ENCODE measurements at regions not wholly inside any gene's neighbourhood (a gene's known extent, or its start where the extent isn't known, plus 50 kb on each side); places are given as distances from the start of the nearest gene placed in this dataset.
"Not testable (repeated sequence)": the region's sequence is repeated elsewhere in the genome, so short reads cannot be mapped to it uniquely, and the experiment has no call there.

DNA sequence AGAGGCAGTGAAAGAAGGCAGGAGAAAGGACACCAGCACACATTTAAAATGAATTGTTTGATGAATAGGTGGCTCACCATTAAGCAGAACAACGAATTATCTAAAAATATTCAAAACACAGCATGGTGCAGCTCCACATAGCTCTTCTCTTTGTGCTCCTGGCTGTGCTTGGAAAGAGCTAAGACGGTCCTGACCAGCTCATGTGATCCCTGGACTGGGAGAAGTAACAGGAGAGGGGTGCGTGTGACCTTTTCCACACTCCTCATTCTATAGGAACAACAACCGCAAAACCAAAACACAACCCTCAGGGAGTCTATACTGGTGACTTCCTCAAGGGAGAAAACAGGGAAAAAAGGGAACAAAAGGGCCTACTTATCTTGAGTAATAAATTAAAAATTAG, 140.5 kb downstream of the DIRAS2 start:
- no peak for TF ChIP-seq EP300 (IDR thresholded peaks at IDR 0.05; ENCODE audit: low read depth)
- TF ChIP-seq POLR2AphosphoS5 (IDR thresholded peaks at IDR 0.05): no peak
- TF ChIP-seq POLR2A (IDR thresholded peaks at IDR 0.05): no peak
- TF ChIP-seq, protein P1, sequence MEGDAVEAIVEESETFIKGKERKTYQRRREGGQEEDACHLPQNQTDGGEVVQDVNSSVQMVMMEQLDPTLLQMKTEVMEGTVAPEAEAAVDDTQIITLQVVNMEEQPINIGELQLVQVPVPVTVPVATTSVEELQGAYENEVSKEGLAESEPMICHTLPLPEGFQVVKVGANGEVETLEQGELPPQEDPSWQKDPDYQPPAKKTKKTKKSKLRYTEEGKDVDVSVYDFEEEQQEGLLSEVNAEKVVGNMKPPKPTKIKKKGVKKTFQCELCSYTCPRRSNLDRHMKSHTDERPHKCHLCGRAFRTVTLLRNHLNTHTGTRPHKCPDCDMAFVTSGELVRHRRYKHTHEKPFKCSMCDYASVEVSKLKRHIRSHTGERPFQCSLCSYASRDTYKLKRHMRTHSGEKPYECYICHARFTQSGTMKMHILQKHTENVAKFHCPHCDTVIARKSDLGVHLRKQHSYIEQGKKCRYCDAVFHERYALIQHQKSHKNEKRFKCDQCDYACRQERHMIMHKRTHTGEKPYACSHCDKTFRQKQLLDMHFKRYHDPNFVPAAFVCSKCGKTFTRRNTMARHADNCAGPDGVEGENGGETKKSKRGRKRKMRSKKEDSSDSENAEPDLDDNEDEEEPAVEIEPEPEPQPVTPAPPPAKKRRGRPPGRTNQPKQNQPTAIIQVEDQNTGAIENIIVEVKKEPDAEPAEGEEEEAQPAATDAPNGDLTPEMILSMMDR (IDR thresholded peaks at IDR 0.05): no peak
- Histone ChIP-seq H3K4me3 (no peak overlapping the region), H3K36me3 (no peaks in the 10 kb centered on the region), H3K9me3 (no peaks in the 10 kb centered on the region), H3K27me3 (no peaks in the 10 kb centered on the region), H3K4me1 (no peaks in the 10 kb centered on the region), H3K27ac (no peak overlapping the region)
- DNase-seq: no peak
- 85 to 88% methylated on average over 3 to 4 of the region's 4 CpGs for WGBS, 2 donors (ENCODE audit: low coverage in 1 of 2)
- intact Hi-C loops (cut with DNase I; ENCODE audit: low total_unique reads): no loop called here
- in situ Hi-C loops (cut with MboI; ENCODE audit: low pct_ligation_motif_present in 1 of 4, low pct_unique_long_range_greater_than_20kb in 1 of 4, low sequenced_read_pairs in 3 of 4): no loop called here

GRCh38 chr9:90504486-90504885, 138.1 kb downstream of the DIRAS2 start:
- no peaks in the 10 kb centered on the region for H3K4me1 ChIP-seq
- H3K36me3 ChIP-seq: no peaks in the 10 kb centered on the region
- in situ Hi-C loops (cut with MboI; ENCODE audit: low pct_ligation_motif_present in 1 of 4, low pct_unique_long_range_greater_than_20kb in 1 of 4, low sequenced_read_pairs in 3 of 4): no loop called here
- H3K4me3 ChIP-seq: no peak overlapping the region
- H3K27ac ChIP-seq: no peak overlapping the region
- TF ChIP-seq, protein P1 (IDR thresholded peaks at IDR 0.05): no peak
- TF ChIP-seq POLR2A (IDR thresholded peaks at IDR 0.05) (no peak), POLR2AphosphoS5 (IDR thresholded peaks at IDR 0.05) (no peak), EP300 (IDR thresholded peaks at IDR 0.05; ENCODE audit: low read depth) (no peak)
- H3K27me3 ChIP-seq: no peaks in the 10 kb centered on the region
- intact Hi-C loops (cut with DNase I; ENCODE audit: low total_unique reads): no loop called here
- DNase-seq: no peak
- H3K9me3 ChIP-seq: no peaks in the 10 kb centered on the region

DNA sequence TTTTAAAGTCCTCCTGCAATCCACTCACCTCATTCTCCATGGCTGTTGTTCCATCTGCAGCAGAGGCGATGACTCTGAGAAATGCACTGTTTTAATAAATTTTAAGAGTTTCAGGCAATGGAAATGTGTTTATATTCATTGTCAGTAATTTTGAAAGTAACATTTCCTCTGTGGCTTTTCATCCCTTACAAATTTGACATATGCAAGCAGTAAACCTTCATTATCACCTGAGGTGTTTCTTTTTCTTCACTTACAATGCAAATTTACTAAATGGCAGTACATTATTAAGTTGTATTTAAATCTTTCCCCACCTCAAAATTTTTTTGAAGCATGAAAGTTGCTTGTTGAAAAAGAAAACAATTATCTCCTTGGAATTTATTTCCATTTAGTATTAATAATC, 136.9 kb downstream of the DIRAS2 start:
- Histone ChIP-seq H3K27ac (no peak overlapping the region), H3K36me3 (no peaks in the 10 kb centered on the region), H3K27me3 (no peaks in the 10 kb centered on the region), H3K4me1 (no peaks in the 10 kb centered on the region), H3K9me3 (no peaks in the 10 kb centered on the region), H3K4me3 (no peak overlapping the region)
- in situ Hi-C loops (cut with MboI; ENCODE audit: low pct_ligation_motif_present in 1 of 4, low pct_unique_long_range_greater_than_20kb in 1 of 4, low sequenced_read_pairs in 3 of 4) (no loop called here), intact Hi-C loops (cut with DNase I; ENCODE audit: low total_unique reads) (no loop called here)
- no peak for DNase-seq
- 82 to 86% methylated on average over 1 of the region's 1 CpG for WGBS, 2 donors (ENCODE audit: low coverage in 1 of 2)
- no peak for TF ChIP-seq POLR2A (IDR thresholded peaks at IDR 0.05)
- no peak for TF ChIP-seq EP300 (IDR thresholded peaks at IDR 0.05; ENCODE audit: low read depth)
- TF ChIP-seq, protein P1 (IDR thresholded peaks at IDR 0.05): no peak
- TF ChIP-seq POLR2AphosphoS5 (IDR thresholded peaks at IDR 0.05): no peak

- in situ Hi-C loops (cut with MboI; ENCODE audit: low pct_ligation_motif_present in 1 of 4, low pct_unique_long_range_greater_than_20kb in 1 of 4, low sequenced_read_pairs in 3 of 4); H3K27me3 ChIP-seq; H3K9me3 ChIP-seq; H3K4me3 ChIP-seq; H3K4me1 ChIP-seq; H3K36me3 ChIP-seq; intact Hi-C loops (cut with DNase I; ENCODE audit: low total_unique reads); DNase-seq; H3K27ac ChIP-seq: not testable (repeated sequence)
- 77% methylated on average over 4 of the region's 4 CpGs; no CpG with 5 or more reads in 1 of the 2 donors for WGBS, 2 donors (ENCODE audit: low coverage in 1 of 2)
These were observed 136.2 kb downstream of the DIRAS2 start for GRCh38 chr9:90506402-90506801.

- Histone ChIP-seq H3K9me3 (no peaks in the 10 kb centered on the region), H3K27ac (no peak overlapping the region), H3K36me3 (no peaks in the 10 kb centered on the region), H3K27me3 (no peaks in the 10 kb centered on the region), H3K4me1 (no peaks in the 10 kb centered on the region), H3K4me3 (no peak overlapping the region)
- in situ Hi-C loops (cut with MboI; ENCODE audit: low pct_ligation_motif_present in 1 of 4, low pct_unique_long_range_greater_than_20kb in 1 of 4, low sequenced_read_pairs in 3 of 4): no loop called here
- DNase-seq: no peak
- WGBS, 2 donors (ENCODE audit: low coverage in 1 of 2): 63 to 87% methylated on average over 1 to 2 of the region's 2 CpGs
- intact Hi-C loops (cut with DNase I; ENCODE audit: low total_unique reads): no loop called here
- TF ChIP-seq POLR2A (IDR thresholded peaks at IDR 0.05) (no peak), EP300 (IDR thresholded peaks at IDR 0.05; ENCODE audit: low read depth) (no peak), POLR2AphosphoS5 (IDR thresholded peaks at IDR 0.05) (no peak)
- TF ChIP-seq, protein P1 (IDR thresholded peaks at IDR 0.05): no peak
These were observed 135.0 kb downstream of the DIRAS2 start for GRCh38 chr9:90507621-90508020.
